GM12891 (cell line): ENCODE measurements at regions not wholly inside any gene's neighbourhood (a gene's known extent, or its start where the extent isn't known, plus 50 kb on each side); places are given as distances from the start of the nearest gene placed in this dataset.

Experiments used
- DNase-seq: peaks from one replicate; pipeline ENCODE4 v3.0.0; 2011; ENCODE audit warnings: low spot score; ENCODE audit not compliant: insufficient read length
- FAIRE-seq: peaks from 2 replicates; lab custom pipeline; 2011; peaks lifted over from hg19 to GRCh38; lab: Jason Lieb, UNC
- PAX5 ChIP-seq: IDR thresholded peaks from 2 replicates; pipeline ENCODE4 v1.6.1; 2011; ENCODE audit warnings: low read length, moderate library complexity, mild to moderate bottlenecking; ENCODE audit not compliant: insufficient read depth, severe bottlenecking
- POLR2A ChIP-seq: IDR thresholded peaks from 2 replicates; pipeline ENCODE4 v1.6.1; 2011; ENCODE audit warnings: low read depth, low read length, control low read depth
- POLR2AphosphoS5 ChIP-seq: IDR thresholded peaks from 2 replicates; pipeline ENCODE4 v1.6.1; 2011; ENCODE audit warnings: low read depth, low read length, control low read depth
- POU2F2 ChIP-seq: IDR thresholded peaks from 2 replicates; pipeline ENCODE4 v1.6.1; 2011; ENCODE audit warnings: low read depth, mild to moderate bottlenecking, control low read depth, low read length, moderate library complexity
- SPI1 ChIP-seq: IDR thresholded peaks from 2 replicates; pipeline ENCODE4 v1.6.1; 2011; ENCODE audit warnings: low read depth, low read length, control low read depth
- TAF1 ChIP-seq: IDR thresholded peaks from 2 replicates; pipeline ENCODE4 v1.6.1; 2011; ENCODE audit warnings: low read depth, low read length, control low read depth

DNA sequence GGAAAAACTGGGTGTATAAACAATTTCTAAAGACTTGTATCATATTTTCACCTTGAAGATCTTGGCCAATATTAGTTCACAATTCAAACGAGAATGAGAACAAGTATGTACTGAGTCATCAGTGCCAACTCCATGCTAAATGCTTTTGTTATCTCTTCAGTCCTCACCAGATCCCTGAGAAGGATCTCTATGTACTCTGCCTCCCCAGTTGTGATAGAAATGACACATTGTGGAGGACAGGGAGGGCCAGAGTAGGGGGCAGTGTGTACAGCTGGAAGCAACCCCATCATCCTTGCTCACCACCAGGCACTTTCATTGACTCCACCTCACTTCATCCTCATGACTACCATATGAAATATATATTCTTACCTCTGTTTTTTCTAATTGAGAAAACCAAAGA lies 353.7 kb upstream of the SOX2 start:
- no peak for FAIRE-seq
- TF ChIP-seq POLR2A (no peak), TAF1 (no peak), SPI1 (no peak), PAX5 (no peak)
- DNase-seq, result no peak

DNA sequence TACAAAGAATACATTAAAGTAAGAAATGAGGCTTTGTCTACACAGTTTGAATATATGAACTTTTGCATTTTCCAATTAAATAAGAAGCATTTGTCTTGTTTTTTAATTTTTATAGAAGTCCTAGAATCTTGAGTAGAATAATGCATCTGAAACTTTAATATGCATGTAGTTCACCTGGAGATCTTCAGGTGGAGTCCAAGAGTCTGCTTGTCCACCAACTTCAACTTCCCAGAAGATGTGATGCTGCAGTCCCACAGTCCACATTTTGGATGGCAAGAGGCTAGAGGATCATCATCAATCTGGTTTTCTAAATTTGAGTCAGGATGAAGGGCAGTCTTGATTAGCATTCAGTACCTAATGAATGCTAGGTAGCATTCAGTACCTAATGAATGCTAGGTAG lies 357.6 kb upstream of the SOX2 start:
- DNase-seq (no peak), FAIRE-seq (no peak)

DNA sequence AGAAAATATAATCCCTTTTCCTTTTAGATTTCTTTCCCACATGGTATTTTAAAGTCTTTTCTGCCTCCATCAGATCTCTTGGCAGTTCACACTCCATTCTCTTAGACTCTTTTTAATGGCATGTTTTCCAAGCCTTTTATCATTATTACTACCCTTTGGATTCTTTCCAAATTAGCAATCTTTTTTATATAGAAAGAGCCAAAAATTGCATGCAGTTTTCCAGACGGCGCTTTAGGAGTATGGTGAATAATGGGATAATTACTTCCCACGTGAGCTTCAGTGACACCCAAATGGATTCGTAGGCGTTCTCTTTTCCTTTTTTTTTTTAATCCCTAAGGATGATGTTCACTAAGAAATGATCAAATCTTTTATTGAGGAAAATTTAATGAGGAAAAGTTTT lies 354.8 kb upstream of the DNAJC19 start:
- FAIRE-seq (no peak), DNase-seq (no peak)
- TF ChIP-seq TAF1 (no peak), POU2F2 (no peak), PAX5 (no peak), SPI1 (no peak)

More for the DNA sequence above, 357.6 kb upstream of the SOX2 start:
- no peak for TF ChIP-seq TAF1
- no peak for TF ChIP-seq POU2F2
- no peak for TF ChIP-seq SPI1
- TF ChIP-seq POLR2AphosphoS5, result no peak
- no peak for TF ChIP-seq POLR2A
- no peak for TF ChIP-seq PAX5

DNA sequence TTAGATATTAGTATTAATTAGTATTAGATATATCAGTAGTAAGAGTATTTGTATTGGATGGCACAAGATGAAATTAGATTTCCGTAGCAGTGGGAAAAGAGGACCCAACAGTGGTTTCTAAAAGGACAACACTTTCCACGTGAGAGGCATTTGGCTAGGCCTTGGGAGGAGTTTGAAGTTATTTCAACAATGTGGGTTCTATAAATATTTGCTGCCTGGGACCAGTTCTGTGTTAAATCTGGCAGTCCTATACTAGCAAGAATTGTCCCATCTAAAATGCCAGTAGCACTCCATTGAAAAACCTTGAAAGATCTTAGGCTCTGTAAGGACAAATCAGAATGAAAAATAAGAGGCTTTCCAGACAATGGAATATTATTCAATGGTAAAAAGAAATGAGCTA lies 347.1 kb upstream of the DNAJC19 start:
- FAIRE-seq, result no peak
- TF ChIP-seq POLR2A, result no peak
- no peak for TF ChIP-seq POU2F2
- DNase-seq, result no peak

DNA sequence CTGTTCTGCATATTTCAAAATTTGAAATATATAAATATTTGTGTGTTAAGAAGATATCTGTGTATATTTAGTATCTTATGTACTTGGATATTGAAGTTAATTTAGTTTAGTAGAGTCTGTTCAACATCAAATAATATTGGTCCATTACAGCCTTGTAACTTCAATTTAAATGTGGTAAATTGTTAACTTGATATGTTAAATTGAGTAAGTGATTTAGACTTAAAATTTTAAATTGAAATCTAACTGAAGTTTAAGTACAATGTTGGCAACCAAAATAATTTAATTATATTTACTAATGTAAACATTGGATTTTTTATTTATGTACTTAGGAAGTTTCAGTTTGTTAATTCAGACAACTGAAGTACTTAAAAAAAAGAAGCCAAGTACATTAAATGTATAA lies 343.9 kb upstream of the DNAJC19 start:
- TF ChIP-seq PAX5 (no peak), POU2F2 (no peak), POLR2AphosphoS5 (no peak), SPI1 (no peak), TAF1 (no peak), POLR2A (no peak)
- DNase-seq, result no peak
- no peak for FAIRE-seq

DNA sequence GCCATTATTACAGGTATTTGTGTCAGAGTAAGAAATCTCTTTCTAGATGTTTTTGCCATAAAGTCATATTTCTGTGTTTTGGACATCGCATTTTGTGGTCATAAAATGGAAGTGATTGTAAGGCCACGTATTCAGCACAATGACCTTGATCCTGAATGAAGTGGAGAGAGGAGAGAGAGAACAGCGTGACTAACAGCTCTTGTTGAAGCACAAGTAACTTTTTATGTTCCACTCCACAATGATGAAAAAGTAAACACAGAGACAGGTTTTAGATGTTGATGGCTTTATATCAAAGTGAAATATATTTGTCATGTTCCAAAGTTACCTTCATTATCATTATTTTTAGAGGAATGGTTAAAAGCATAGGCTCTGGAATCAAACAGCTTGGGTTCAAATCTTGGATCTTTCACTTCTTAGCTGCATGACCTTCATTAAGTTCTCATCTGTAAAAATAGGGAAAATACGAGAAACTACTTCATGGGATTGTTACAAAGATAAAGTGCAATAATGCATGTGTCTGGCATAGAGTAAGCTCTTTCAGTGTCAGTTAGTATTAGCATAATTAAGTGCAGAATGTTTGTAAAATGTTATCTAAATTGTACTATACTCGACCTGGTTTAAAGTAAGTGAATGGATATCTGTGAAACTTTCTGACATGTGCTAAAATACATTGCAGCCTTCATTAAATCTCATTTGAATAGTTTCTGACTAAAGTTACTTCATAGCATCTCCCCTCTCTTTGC lies 341.5 kb upstream of the DNAJC19 start:
- FAIRE-seq (no peak), DNase-seq (no peak)
- TF ChIP-seq POLR2A, result no peak
- TF ChIP-seq PAX5, result no peak
- TF ChIP-seq POLR2AphosphoS5, result no peak
- TF ChIP-seq TAF1, result no peak
- no peak for TF ChIP-seq SPI1
- no peak for TF ChIP-seq POU2F2

DNA sequence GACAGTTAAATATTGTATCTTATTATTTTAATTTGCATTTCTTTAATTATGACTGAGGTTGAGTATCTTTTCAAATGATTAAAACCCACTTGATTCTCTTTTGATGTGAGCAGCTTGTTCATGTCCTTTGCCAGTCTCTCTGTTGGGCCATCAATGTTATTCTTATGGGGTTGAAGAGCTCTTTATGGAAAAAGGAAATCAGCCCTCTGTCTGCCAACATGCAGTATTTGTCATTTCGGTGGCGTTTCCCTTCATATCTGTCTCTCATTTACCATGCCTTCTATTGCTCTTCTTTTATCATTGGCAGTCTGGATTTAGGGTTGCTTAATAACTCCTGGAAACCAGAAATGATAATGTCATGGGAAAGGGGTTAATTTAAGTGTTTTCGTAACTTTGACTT lies 340.7 kb upstream of the DNAJC19 start:
- FAIRE-seq (no peak), DNase-seq (no peak)
- TF ChIP-seq SPI1 (no peak), PAX5 (no peak), TAF1 (no peak), POLR2AphosphoS5 (no peak), POLR2A (no peak), POU2F2 (no peak)

DNA sequence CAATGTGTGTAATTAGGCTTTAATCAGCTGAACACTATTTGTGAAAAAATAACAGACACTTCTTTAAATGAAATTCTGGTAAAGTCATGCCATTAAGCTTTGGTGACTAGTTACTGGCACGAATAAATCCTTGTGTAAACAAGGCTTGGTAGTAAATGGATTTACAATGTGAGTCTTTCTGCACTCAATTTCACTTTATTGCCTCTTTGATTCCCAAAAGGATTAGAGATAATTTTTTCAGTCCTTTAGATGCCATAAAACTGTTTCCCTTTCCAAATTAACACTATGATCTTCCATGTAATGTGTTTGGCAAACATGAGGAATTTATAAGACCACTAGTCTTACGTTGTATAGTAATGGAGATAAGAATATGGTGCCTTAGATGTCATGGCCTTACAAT lies 339.5 kb upstream of the DNAJC19 start:
- TF ChIP-seq SPI1 (no peak), TAF1 (no peak)
- no peak for FAIRE-seq
- no peak for DNase-seq

DNA sequence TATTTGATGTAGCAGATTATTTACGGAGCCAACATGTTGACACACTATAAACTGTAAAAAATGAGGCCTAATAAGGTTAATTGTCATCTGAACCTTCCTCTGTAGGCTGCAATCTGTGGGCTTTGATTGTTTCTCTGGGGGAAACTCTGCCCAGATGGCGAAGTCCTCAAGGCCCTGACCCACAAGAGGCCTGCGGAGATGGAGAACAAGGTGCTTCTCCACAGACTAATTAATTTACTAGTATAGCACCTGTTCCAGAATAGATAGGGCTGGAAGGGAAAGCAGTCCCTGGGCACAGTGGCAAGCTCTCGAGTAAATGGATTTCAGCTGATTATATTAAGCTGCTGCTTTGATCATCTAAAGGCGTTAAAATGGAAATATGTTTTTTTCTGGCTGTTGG lies 338.8 kb upstream of the DNAJC19 start:
- DNase-seq, result no peak
- TF ChIP-seq PAX5 (no peak), POU2F2 (no peak), TAF1 (no peak), POLR2A (no peak), SPI1 (no peak), POLR2AphosphoS5 (no peak)
- FAIRE-seq, result no peak

DNA sequence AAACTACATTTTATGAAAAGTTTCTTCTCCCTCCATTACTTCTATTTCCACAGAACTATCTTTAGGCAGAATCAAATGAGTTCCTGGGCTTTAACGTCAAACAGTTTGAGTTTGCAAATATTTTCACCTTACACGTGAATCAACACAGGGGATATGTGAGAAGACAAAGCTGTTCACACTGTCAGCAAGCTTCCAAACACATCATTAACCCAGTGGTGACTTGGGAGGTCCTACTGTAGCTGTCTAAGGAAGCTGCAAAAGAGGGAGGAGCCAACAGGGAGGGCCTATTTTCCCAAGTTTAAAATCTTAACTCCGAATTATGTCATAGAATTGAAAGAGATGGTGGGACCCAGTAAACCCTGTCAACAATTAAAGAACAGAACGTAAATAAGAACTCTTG lies 337.8 kb upstream of the DNAJC19 start:
- no peak for DNase-seq
- TF ChIP-seq POLR2AphosphoS5 (no peak), PAX5 (no peak), SPI1 (no peak), POU2F2 (no peak), POLR2A (no peak), TAF1 (no peak)
- FAIRE-seq, result no peak
